NCI-H82 treated with DMSO at 0.1 percent for 48 hours (cell line): ENCODE measurements at regions not wholly inside any gene's neighbourhood (a gene's known extent, or its start where the extent isn't known, plus 50 kb on each side); places are given as distances from the start of the nearest gene placed in this dataset.
"Not testable (repeated sequence)": the region's sequence is repeated elsewhere in the genome, so short reads cannot be mapped to it uniquely, and the experiment has no call there.

Source experiments
- DNase-seq: peaks from one replicate; lab custom pipeline; 2025; ENCODE audit not compliant: unreplicated experiment; lab: John Stamatoyannopoulos, UW

GRCh38 chr1:223018534-223018933 lies 124.5 kb downstream of the TLR5 start:
- DNase-seq, result no peak

- DNase-seq, result no peak
Observed at GRCh38 chr1:223019256-223019655, 123.8 kb downstream of the TLR5 start.

GRCh38 chr1:223020770-223021169 lies 122.3 kb downstream of the TLR5 start:
- no peak for DNase-seq

GRCh38 chr1:223022641-223023473 lies 120.2 kb downstream of the TLR5 start:
- peak; percentile 93 for DNase-seq

GRCh38 chr1:223023863-223024262 lies 119.2 kb downstream of the TLR5 start:
- no peak for DNase-seq

- DNase-seq, result not testable (repeated sequence)
Observed at GRCh38 chr1:223024486-223024885, 118.6 kb downstream of the TLR5 start.

- DNase-seq, result not testable (repeated sequence)
Observed at GRCh38 chr1:223025190-223025734, 117.8 kb downstream of the TLR5 start.

- DNase-seq, result not testable (repeated sequence)
Observed at GRCh38 chr1:223026639-223027038, 116.4 kb downstream of the TLR5 start.

GRCh38 chr1:223029985-223030769 lies 112.9 kb downstream of the TLR5 start:
- DNase-seq, result no peak

GRCh38 chr1:223030871-223031400 lies 112.1 kb downstream of the TLR5 start:
- no peak for DNase-seq

- no peak for DNase-seq
Observed at GRCh38 chr1:223031733-223032601, 111.1 kb downstream of the TLR5 start.

GRCh38 chr1:223033658-223034057 lies 109.4 kb downstream of the TLR5 start:
- DNase-seq, result no peak

GRCh38 chr1:223034270-223034798 lies 108.7 kb downstream of the TLR5 start:
- no peak for DNase-seq

GRCh38 chr1:223035724-223036478 lies 107.1 kb downstream of the TLR5 start:
- no peak for DNase-seq

GRCh38 chr1:223036479-223036845 lies 106.6 kb downstream of the TLR5 start:
- DNase-seq, result no peak

GRCh38 chr1:223037845-223038244 lies 105.2 kb downstream of the TLR5 start:
- DNase-seq, result no peak

- no peak for DNase-seq
Observed at GRCh38 chr1:223038288-223039006, 104.6 kb downstream of the TLR5 start.

- no peak for DNase-seq
Observed at GRCh38 chr1:223039990-223040389, 103.1 kb downstream of the TLR5 start.

GRCh38 chr1:223041481-223041880 lies 101.6 kb downstream of the TLR5 start:
- DNase-seq, result no peak
